HCT116 (cell line): ENCODE measurements at regions not wholly inside any gene's neighbourhood (a gene's known extent, or its start where the extent isn't known, plus 50 kb on each side); places are given as distances from the start of the nearest gene placed in this dataset.

ENCODE experiments used
- ATF3 ChIP-seq: IDR thresholded peaks from 2 replicates; pipeline ENCODE4 v1.6.1; 2012
- CEBPB ChIP-seq: IDR thresholded peaks from 2 replicates; pipeline ENCODE4 v1.6.1; 2012; ENCODE audit warnings: low read depth
- CTCF ChIP-seq, 3 experiments: fragments of 200-600 bp in 1 of 3; sonication (generic) in 1 of 3; IDR thresholded peaks in 2 of 3; conservative IDR thresholded peaks in 1 of 3; 2 replicates each; pipeline ENCODE4 v1.5.1; 2012 to 2017; ENCODE audit warnings: low read depth in 2 of 3, low read length in 2 of 3, antibody characterized with exemption in 1 of 3, borderline replicate concordance in 1 of 3, control low read depth in 1 of 3, mild to moderate bottlenecking in 1 of 3, mixed read lengths in 1 of 3, mixed run types in 1 of 3, moderate library complexity in 1 of 3; ENCODE audit not compliant: insufficient read depth in 1 of 3
- EZH2 ChIP-seq: fragments of 200-600 bp; sonication (generic); IDR thresholded peaks from 2 replicates; pipeline ENCODE4 v1.6.1; 2017; ENCODE audit warnings: antibody characterized with exemption, mixed run types
- POLR2A ChIP-seq: IDR thresholded peaks from 2 replicates; pipeline ENCODE4 v1.7.0; 2011; ENCODE audit warnings: borderline replicate concordance; ENCODE audit not compliant: insufficient read depth, insufficient read length; ENCODE audit errors: extremely low read depth
- SIN3A ChIP-seq: IDR thresholded peaks from 2 replicates; pipeline ENCODE4 v1.6.1; 2012; ENCODE audit warnings: low read depth
- YY1 ChIP-seq: IDR thresholded peaks from 2 replicates; pipeline ENCODE4 v1.6.1; 2011; ENCODE audit warnings: low read length, low read depth, moderate library complexity, mild to moderate bottlenecking; ENCODE audit not compliant: insufficient replicate concordance; ENCODE audit errors: extremely low read depth
- ZNF274 ChIP-seq: fragments of 200-500 bp; sonication (Bioruptor generic); IDR thresholded peaks from 2 replicates; pipeline ENCODE4 v1.6.1; 2014; ENCODE audit warnings: mild to moderate bottlenecking, low read depth, low read length, inconsistent platforms
- TF ChIP-seq, protein P1 (sequence below): IDR thresholded peaks from 2 replicates; pipeline ENCODE4 v1.6.1; 2012; ENCODE audit warnings: low read depth

GRCh38 chrX:53824686-53825085 is 138.2 kb upstream of the HUWE1 start:
- TF ChIP-seq EZH2 (no peak), CTCF (IDR thresholded peaks at IDR 0.05 in 2 of 3, conservative IDR thresholded peaks at IDR 0.05 in 1 of 3; ENCODE audit: borderline replicate concordance in 1 of 3, insufficient read depth in 1 of 3, low read depth in 2 of 3, low read length in 2 of 3) (no peak), ZNF274 (no peak), ATF3 (no peak), CEBPB (no peak), POLR2A (no peak), YY1 (no peak), SIN3A (no peak)
- TF ChIP-seq, protein P1, sequence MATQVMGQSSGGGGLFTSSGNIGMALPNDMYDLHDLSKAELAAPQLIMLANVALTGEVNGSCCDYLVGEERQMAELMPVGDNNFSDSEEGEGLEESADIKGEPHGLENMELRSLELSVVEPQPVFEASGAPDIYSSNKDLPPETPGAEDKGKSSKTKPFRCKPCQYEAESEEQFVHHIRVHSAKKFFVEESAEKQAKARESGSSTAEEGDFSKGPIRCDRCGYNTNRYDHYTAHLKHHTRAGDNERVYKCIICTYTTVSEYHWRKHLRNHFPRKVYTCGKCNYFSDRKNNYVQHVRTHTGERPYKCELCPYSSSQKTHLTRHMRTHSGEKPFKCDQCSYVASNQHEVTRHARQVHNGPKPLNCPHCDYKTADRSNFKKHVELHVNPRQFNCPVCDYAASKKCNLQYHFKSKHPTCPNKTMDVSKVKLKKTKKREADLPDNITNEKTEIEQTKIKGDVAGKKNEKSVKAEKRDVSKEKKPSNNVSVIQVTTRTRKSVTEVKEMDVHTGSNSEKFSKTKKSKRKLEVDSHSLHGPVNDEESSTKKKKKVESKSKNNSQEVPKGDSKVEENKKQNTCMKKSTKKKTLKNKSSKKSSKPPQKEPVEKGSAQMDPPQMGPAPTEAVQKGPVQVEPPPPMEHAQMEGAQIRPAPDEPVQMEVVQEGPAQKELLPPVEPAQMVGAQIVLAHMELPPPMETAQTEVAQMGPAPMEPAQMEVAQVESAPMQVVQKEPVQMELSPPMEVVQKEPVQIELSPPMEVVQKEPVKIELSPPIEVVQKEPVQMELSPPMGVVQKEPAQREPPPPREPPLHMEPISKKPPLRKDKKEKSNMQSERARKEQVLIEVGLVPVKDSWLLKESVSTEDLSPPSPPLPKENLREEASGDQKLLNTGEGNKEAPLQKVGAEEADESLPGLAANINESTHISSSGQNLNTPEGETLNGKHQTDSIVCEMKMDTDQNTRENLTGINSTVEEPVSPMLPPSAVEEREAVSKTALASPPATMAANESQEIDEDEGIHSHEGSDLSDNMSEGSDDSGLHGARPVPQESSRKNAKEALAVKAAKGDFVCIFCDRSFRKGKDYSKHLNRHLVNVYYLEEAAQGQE, result no peak
